Erythroblast (primary cell): ENCODE measurements at regions not wholly inside any gene's neighbourhood (a gene's known extent, or its start where the extent isn't known, plus 50 kb on each side); places are given as distances from the start of the nearest gene placed in this dataset.

ENCODE experiments used
- GATA1 ChIP-seq: IDR thresholded peaks from 2 replicates; pipeline ENCODE4 v1.6.1; 2011; ENCODE audit warnings: low read depth, mild to moderate bottlenecking, control low read depth, low read length, moderate library complexity
- POLR2A ChIP-seq: IDR thresholded peaks from 2 replicates; pipeline ENCODE4 v1.6.1; 2011; ENCODE audit warnings: mild to moderate bottlenecking, low read length

- TF ChIP-seq POLR2A (no peak), GATA1 (no peak)
Observed at GRCh38 chr12:112671564-112671963, 120.0 kb upstream of the RPH3A start.
